ENCODE measurements at regions not wholly inside any gene's neighbourhood (a gene's known extent, or its start where the extent isn't known, plus 50 kb on each side); places are given as distances from the start of the nearest gene placed in this dataset.

DNA sequence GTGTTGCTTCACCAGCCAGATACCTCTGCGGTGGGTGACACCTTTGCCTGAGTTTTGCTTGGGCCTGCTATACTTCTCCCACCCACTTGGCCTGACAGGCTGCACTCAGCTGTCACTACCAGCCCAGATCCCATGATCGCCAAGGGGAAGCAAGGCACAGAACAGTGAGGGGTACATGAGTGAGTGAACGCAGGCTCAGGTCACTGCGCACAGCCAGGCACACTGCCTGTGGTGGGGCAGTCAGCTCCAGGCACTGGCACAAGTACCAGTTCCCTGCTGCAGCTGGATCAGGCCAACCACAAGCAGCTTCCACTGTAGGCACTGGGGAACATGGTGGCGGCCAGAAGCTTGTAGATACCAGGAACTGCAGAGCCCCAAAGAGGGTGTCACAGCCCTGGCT is 441.9 kb upstream of the GRM3 start:
- no peaks in the 10 kb centered on the region for H3K27me3 Mint-ChIP-seq (ENCODE audit: low read depth, poor library complexity)
- TF ChIP-seq, protein P1, sequence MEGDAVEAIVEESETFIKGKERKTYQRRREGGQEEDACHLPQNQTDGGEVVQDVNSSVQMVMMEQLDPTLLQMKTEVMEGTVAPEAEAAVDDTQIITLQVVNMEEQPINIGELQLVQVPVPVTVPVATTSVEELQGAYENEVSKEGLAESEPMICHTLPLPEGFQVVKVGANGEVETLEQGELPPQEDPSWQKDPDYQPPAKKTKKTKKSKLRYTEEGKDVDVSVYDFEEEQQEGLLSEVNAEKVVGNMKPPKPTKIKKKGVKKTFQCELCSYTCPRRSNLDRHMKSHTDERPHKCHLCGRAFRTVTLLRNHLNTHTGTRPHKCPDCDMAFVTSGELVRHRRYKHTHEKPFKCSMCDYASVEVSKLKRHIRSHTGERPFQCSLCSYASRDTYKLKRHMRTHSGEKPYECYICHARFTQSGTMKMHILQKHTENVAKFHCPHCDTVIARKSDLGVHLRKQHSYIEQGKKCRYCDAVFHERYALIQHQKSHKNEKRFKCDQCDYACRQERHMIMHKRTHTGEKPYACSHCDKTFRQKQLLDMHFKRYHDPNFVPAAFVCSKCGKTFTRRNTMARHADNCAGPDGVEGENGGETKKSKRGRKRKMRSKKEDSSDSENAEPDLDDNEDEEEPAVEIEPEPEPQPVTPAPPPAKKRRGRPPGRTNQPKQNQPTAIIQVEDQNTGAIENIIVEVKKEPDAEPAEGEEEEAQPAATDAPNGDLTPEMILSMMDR (IDR thresholded peaks at IDR 0.05) = no peak
- H3K27ac Mint-ChIP-seq = no peak overlapping the region
- DNase-seq = no peak
- no peaks in the 10 kb centered on the region for H3K36me3 Mint-ChIP-seq (ENCODE audit: low read depth)
- no peaks in the 10 kb centered on the region for H3K4me1 Mint-ChIP-seq
- H3K9me3 Mint-ChIP-seq = peaks cover 7% of the 10 kb centered on the region
- H3K4me3 Mint-ChIP-seq = no peak overlapping the region

DNA sequence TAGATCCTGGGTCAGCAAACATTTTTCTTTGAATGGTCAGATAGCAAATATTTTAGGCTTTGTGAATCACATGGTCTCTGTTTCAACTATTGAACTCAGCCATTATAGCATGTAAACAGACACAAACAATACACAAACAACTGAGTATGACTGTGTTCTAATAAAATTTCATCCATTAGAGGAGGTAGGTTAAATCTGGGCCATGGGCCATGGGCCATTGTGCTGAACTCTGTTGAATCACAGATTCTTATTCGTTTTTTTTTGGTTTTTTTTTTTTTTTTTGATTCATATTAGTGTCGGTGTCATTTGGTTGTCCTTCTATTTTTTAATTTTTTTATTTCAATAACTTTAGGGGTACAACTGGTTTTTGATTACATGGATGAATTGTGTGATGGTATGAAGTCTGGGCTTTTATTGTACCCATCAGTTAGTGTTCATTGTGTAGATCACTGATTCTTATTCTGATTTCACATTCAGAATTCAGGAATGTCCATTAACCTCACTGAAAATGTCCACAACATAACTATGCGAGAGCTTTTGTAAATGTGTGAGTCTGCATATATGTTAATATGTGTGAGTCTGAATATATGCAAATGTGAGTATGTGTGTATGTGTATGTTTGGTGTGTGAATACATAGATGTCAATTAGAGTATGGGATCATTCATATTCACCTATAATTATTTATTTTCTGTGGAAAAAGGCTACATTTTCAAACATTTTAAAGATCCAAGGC is 443.7 kb upstream of the GRM3 start:
- TF ChIP-seq, protein P1 (IDR thresholded peaks at IDR 0.05) = no peak
- no peak for DNase-seq

DNA sequence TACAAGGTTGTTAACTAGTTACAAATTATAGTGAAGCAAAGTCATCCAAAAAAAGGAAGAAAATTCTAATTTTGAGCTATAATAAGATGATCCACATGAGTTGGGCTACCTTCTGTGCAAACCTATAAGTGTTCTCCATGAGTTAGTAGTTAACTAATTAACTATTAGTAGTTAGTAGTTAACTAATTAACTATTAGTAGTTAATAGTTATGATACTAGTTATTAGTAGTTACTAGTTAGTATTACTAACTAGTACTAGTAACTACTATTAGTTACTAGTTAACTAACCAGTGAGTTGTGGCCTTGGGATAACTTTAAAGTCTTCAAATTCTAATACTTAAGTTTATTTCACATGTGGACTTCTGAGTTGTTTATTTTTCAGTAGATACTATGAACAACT is 453.4 kb upstream of the GRM3 start:
- DNase-seq = no peak
- Mint-ChIP-seq H3K9me3 (no peaks in the 10 kb centered on the region), H3K36me3 (ENCODE audit: low read depth) (no peaks in the 10 kb centered on the region), H3K27me3 (ENCODE audit: low read depth, poor library complexity) (no peaks in the 10 kb centered on the region), H3K27ac (no peak overlapping the region), H3K4me1 (no peaks in the 10 kb centered on the region), H3K4me3 (no peak overlapping the region)
- TF ChIP-seq, protein P1 (IDR thresholded peaks at IDR 0.05) = no peak

More for the DNA sequence above, 443.7 kb upstream of the GRM3 start:
- Mint-ChIP-seq H3K9me3 (peaks cover 7% of the 10 kb centered on the region), H3K27ac (no peak overlapping the region), H3K27me3 (ENCODE audit: low read depth, poor library complexity) (no peaks in the 10 kb centered on the region), H3K36me3 (ENCODE audit: low read depth) (no peaks in the 10 kb centered on the region), H3K4me1 (no peaks in the 10 kb centered on the region), H3K4me3 (no peak overlapping the region)

DNA sequence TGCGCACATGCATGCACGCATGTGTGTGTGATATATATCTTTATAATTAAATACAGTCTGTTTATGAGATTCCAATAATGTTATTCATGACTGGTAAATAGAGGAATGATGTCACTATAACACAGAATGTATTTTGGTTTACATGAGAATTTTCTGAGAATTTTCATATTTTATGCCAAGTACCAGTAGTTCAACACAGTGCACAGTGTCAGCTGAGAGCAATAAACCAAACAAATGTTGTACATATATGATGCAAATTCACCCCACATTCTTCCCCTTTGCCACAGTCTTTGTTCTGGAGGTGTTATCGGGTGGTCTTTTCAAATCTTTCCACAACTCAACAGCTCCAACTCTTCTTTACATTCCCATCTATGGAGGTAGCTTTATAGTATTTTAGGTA is 462.2 kb upstream of the GRM3 start:
- Mint-ChIP-seq H3K4me3 (no peak overlapping the region), H3K36me3 (ENCODE audit: low read depth) (no peaks in the 10 kb centered on the region), H3K27me3 (ENCODE audit: low read depth, poor library complexity) (no peaks in the 10 kb centered on the region), H3K9me3 (no peaks in the 10 kb centered on the region), H3K27ac (no peak overlapping the region), H3K4me1 (no peaks in the 10 kb centered on the region)
- TF ChIP-seq, protein P1 (IDR thresholded peaks at IDR 0.05) = no peak
- DNase-seq = no peak

DNA sequence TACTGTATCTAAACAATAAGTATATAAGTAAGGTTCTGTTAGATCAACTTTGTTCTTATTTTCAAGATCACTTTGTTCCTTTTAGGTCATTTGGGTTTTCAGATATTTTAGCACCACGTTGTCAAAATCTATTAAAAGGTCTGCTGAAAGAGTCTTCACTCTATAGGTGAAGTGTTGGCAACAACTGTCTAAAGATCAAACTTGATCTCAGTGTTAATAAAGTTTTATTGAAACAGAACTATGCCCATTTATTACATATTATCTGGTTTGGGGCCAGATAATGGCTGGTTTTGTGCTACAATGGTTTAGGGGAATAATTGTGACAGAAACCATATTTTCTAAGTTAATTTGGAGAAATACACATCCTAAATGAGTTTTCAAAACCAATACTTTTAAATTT is 478.9 kb upstream of the GRM3 start:
- Mint-ChIP-seq H3K9me3 (no peaks in the 10 kb centered on the region), H3K4me1 (no peaks in the 10 kb centered on the region), H3K36me3 (ENCODE audit: low read depth) (no peaks in the 10 kb centered on the region), H3K27me3 (ENCODE audit: low read depth, poor library complexity) (no peaks in the 10 kb centered on the region), H3K4me3 (no peak overlapping the region), H3K27ac (no peak overlapping the region)
- DNase-seq = no peak
- TF ChIP-seq, protein P1 (IDR thresholded peaks at IDR 0.05) = no peak

DNA sequence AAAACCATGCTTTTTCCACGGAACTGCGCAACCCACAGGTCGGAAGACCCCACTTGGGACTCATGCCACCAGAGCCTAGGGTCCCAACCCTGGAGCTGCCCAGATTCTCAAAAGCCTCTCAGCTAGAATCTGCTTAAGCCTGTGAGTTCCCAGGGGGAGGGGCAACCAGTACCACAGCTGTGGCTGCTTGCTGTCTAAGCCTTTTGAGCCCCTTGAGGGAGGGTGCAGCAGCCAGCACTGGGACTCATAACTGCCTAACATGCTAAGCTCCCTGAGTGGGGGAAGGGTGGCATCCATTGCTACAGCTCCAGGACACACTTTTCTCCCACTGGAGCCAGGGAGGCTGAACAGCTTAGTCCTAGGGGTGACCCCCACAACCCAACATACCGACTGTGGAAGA is 485.6 kb upstream of the GRM3 start:
- Mint-ChIP-seq H3K27me3 (ENCODE audit: low read depth, poor library complexity) (peaks cover 3% of the 10 kb centered on the region), H3K4me3 (no peak overlapping the region)

More for the DNA sequence above, 485.6 kb upstream of the GRM3 start:
- no peak for DNase-seq
- TF ChIP-seq, protein P1 (IDR thresholded peaks at IDR 0.05) = no peak
- H3K36me3 Mint-ChIP-seq (ENCODE audit: low read depth) = no peaks in the 10 kb centered on the region
- H3K27ac Mint-ChIP-seq = no peak overlapping the region
- H3K4me1 Mint-ChIP-seq = no peaks in the 10 kb centered on the region
- H3K9me3 Mint-ChIP-seq = no peaks in the 10 kb centered on the region

Data from nephron progenitor cell (in vitro differentiated cells).